GM18505 (cell line): ENCODE measurements at regions not wholly inside any gene's neighbourhood (a gene's known extent, or its start where the extent isn't known, plus 50 kb on each side); places are given as distances from the start of the nearest gene placed in this dataset.

Experiments
- ATAC-seq: cut with Tn5 transposase; IDR thresholded peaks from one replicate; pipeline ENCODE4 v1.9.1; 2021; ENCODE audit not compliant: unreplicated experiment
- POLR2A ChIP-seq: IDR thresholded peaks from 4 replicates; pipeline ENCODE4 v1.6.1; 2011; ENCODE audit warnings: borderline replicate concordance; ENCODE audit not compliant: insufficient read depth, insufficient read length; ENCODE audit errors: extremely low read depth

DNA sequence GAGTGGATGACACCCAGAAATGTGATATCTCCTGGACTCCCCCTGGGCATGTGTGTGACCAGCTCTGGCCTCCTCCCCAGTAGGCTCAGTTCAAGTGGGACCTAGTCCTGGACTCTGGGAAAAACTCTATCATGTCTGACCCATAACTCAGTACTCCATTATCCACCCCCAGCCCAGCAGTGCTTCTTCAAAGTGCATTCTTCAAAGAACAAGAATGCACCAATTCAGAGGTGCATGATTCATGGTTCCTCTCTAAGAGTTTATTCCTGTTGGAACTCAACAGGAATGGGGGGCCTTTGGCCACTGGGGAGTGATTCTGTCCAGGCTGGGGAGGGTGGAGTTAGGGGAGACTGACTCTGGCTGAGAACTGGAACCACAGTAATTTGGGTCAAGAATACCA, 173.6 kb upstream of the CXCL12 start:
- ATAC-seq: no peak
- TF ChIP-seq POLR2A: no peak

DNA sequence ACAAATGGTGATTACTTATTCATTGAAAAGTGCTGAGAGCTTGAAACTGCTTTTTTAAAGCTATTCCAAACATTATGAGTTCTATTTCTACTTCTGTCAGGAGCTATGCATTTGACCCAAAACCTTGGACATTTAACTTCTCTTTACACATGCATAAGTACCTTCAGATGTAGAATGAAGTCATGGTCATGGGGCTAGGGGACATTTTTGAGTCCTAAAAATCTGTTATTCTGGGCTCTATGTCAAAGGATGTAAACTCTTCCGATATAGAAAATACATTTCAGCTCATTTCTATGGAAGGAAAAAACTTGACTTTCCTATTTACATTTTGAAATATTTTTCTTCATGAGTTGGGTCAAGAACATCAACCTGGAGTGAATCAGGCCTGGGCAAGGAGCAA, 179.5 kb upstream of the CXCL12 start:
- ATAC-seq: no peak
- TF ChIP-seq POLR2A: no peak

- TF ChIP-seq POLR2A: no peak
Measured at GRCh38 chr10:44564790-44565189, 179.9 kb upstream of the CXCL12 start.

DNA sequence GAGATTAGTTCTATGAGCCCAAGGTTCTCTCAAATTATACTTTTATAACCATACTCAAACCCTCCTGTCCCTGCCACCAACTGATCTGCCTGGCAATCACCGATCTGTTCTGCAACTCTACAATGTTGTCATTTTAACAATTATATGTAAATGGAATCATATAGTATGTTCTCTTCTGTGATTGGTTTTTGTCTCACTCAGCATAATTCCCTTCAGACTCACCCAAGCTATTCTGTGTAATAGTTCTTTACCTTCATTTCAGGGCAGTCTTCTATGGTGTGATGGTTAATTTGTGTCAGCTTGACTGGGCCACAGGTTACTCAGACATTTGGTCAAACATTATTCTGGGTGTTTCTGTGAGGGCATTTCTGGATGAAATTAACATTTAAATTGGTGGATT, 181.9 kb upstream of the CXCL12 start:
- ATAC-seq: no peak
- TF ChIP-seq POLR2A: no peak

More at GRCh38 chr10:44564790-44565189, 179.9 kb upstream of the CXCL12 start:
- no peak for ATAC-seq

DNA sequence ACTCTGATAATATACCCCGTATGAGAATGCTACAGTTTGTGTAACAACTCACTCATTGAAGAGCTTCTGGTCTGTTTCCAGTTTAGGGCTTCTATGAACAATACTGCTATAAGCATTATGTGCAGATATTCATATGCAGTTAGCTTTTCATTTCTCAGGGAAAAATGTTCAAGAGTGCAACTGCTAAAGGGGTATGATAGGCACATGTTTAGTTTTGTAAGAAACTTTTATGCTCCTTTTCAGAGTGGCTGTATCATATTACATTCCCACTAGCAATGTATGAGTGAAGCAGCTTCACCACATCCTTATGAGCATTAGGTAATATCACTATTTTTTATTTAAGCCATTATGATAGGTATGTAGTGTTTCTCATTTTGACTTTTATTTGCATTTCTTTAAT, 182.6 kb upstream of the CXCL12 start:
- no peak for TF ChIP-seq POLR2A
- ATAC-seq: no peak

GRCh38 chr10:44569193-44570091, 184.5 kb upstream of the CXCL12 start:
- TF ChIP-seq POLR2A: no peak
- ATAC-seq: no peak

DNA sequence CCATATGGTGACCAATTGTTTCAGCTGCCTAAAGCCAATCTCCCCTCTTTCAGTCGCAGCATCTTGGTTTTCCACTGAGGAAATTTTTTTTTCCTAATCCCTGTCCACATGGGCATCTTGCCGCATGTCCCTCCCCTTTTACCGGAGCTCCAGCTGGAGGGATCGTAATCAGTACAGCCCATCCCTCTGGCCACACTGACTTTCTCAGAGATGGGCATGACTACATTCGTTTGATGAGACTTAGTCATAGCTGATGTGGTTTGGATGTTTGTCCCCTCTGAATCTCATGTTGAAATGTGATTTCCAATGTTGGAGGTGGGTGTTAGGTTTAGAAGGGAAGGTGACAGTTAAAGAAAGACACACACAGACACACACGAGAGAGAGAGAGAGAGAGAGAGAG, 186.8 kb upstream of the CXCL12 start:
- no peak for TF ChIP-seq POLR2A
- ATAC-seq: no peak

- no peak for TF ChIP-seq POLR2A
- ATAC-seq: no peak
Measured at GRCh38 chr10:44572146-44572545, 187.2 kb upstream of the CXCL12 start.

GRCh38 chr10:44573821-44574220, 188.9 kb upstream of the CXCL12 start:
- no peak for TF ChIP-seq POLR2A
- ATAC-seq: no peak

DNA sequence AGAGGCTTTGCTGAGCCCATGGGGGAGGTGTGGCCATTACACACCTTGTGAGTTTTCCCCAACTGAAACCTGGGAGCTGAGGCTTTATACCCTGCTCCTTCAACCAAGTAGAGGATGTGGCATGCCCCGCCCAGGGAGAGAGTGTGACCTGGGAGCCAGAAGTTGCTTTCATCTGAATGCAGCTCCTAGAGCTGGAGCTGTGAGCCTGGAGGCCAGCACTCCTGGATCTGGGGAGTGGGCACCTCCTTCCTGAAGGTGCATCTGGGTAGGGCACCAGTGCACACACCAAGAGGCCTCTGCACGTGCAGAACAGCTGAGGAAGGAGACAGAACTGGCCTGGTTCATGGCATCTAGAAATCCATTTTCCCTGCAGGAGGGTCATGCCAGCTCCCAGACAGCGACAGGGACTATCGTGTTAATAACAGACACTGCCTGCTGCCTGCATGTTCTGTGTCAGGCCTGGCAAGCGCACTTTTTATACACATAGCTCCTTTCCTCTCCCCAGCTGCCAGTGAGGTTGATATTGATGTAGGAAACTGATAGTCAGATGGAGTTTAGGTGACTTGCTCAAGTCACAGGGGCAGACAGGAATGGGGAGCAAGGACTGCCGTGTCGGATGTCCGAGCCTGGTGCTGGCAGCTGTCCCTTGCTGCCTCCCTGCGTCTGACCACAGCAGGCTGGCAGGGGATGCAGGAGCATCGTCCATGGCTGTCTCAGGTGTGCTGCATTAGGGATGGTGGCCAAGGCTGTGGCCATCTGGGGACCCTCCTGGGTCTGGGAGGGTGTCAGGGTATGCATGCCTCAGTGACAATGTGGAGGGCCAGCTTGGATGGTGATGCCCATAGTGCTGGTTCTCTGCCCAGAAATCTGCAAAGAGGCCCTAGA, 189.9 kb upstream of the CXCL12 start:
- no peak for ATAC-seq
- TF ChIP-seq POLR2A: no peak

DNA sequence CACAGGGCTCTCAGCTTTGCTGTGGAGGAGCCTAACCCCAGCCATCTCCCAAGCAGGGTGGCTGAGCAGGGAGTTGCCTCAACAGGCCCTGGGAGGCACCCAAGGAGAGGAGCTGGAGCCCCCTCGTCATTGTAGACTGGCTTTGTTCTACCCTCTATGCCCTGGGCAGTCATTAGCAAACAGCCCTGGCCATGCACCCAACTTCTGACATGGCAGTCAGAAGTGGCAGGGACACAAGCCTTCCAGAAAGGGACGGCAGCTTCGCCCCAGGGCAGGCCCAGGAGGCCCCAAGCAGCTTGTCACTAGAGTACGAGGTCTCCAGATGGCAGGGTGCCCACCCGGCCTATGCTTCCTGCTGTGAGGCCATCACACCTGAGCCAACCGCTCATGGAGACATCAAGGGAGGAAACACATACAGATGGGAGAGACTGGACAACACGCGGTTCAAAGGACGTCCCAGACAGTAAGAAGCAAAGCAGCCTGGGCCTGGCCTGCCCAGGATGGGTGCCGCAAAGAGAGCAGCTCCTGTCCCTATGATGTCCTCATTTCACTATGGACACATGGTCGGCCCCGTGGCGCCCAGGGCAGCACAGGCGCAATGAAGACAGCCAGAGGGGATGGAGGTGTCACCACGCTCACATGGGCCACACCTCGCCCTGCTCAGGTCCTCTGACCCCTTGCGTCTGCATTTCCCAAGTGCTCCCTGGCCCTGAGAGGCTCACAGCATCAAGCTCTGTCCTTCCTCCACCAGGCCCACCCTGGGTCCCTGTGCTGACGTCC, 190.9 kb upstream of the CXCL12 start:
- TF ChIP-seq POLR2A: no peak
- no peak for ATAC-seq

DNA sequence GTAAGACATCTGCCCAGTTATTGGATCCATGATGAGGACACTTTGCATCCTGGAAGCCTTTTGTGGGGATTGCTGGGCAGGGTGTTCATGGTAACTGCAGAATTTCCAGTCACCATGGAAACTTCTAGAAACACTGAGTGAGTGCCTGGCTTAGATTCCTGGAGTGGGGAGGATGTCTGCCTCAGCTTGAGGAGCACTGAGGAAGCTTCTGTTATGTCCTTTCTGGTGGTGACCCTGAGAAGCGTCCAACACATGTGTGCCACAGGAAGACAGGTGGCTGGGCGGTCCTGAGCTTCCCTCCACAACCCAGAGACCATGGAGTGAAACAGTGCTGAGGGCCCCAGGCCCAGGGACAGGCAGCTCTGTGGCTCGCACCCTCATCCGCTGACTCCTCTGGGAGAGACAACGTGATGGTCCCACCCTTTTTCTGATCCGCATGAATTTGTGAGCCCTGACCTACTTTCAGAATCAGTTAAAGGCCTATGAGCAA, 191.8 kb upstream of the CXCL12 start:
- no peak for TF ChIP-seq POLR2A
- no peak for ATAC-seq

GRCh38 chr10:44577533-44577932, 192.6 kb upstream of the CXCL12 start:
- ATAC-seq: no peak
- TF ChIP-seq POLR2A: no peak
